ENCODE measurements at regions not wholly inside any gene's neighbourhood (a gene's known extent, or its start where the extent isn't known, plus 50 kb on each side); places are given as distances from the start of the nearest gene placed in this dataset.

DNA sequence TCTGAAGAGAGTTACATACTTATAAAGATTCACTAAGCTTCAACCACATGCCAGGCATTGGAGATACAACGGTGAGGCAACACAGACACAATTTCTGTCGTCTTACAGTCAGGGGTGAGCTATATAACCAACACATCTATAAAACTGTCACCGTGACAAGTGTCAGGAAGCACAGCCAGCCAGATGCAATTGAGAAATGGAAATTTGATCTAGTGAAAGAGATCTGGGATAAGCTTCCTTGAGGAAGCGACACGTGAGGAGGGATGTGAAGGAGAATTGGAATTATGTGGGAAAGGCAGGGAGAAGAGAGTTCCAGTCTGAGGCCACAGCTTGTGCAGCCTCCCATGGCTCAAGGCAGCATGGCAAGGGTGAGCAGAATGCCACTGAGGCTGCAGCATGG, 50.9 kb upstream of the ZNF354B start:
- ChIA-PET CTCF (interaction anchor here (1.3 kb wide), 1 partner anchor 56 kb away, joined by 3 read pairs; no protein-coding TSS in a partner anchor), POLR2A (no interaction called here)
- TF ChIP-seq, protein P1, sequence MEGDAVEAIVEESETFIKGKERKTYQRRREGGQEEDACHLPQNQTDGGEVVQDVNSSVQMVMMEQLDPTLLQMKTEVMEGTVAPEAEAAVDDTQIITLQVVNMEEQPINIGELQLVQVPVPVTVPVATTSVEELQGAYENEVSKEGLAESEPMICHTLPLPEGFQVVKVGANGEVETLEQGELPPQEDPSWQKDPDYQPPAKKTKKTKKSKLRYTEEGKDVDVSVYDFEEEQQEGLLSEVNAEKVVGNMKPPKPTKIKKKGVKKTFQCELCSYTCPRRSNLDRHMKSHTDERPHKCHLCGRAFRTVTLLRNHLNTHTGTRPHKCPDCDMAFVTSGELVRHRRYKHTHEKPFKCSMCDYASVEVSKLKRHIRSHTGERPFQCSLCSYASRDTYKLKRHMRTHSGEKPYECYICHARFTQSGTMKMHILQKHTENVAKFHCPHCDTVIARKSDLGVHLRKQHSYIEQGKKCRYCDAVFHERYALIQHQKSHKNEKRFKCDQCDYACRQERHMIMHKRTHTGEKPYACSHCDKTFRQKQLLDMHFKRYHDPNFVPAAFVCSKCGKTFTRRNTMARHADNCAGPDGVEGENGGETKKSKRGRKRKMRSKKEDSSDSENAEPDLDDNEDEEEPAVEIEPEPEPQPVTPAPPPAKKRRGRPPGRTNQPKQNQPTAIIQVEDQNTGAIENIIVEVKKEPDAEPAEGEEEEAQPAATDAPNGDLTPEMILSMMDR (IDR thresholded peaks at IDR 0.05; ENCODE audit: control extremely low read depth, extremely low read depth, low read depth, missing control alignments) = no peak
- no peak for DNase-seq (ENCODE audit: extremely low spot score)

DNA sequence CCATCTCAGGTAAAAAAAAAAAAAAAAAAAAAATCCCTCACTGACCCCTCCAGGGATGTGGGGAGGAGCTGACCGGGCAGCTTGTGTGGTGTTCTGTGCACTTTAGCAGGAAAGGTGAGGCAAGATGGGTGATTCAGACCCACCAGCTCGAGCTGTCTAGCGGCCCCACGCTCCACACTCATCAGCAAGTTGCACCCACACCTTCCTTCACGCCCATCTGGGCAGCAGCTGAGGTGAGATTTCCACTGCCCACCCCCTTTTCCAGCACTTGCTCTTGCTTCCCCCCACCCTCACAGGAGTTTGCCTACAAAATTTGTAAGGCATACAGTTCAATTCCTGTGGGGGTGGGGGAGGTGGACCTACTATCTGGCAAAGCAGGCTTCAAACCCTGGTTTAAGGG, 58.7 kb upstream of the ZNF354B start:
- POLR2A ChIA-PET = no interaction called here
- CTCF ChIA-PET = no interaction called here
- TF ChIP-seq, protein P1 (IDR thresholded peaks at IDR 0.05; ENCODE audit: control extremely low read depth, extremely low read depth, low read depth, missing control alignments) = no peak
- no peak for DNase-seq (ENCODE audit: extremely low spot score)

DNA sequence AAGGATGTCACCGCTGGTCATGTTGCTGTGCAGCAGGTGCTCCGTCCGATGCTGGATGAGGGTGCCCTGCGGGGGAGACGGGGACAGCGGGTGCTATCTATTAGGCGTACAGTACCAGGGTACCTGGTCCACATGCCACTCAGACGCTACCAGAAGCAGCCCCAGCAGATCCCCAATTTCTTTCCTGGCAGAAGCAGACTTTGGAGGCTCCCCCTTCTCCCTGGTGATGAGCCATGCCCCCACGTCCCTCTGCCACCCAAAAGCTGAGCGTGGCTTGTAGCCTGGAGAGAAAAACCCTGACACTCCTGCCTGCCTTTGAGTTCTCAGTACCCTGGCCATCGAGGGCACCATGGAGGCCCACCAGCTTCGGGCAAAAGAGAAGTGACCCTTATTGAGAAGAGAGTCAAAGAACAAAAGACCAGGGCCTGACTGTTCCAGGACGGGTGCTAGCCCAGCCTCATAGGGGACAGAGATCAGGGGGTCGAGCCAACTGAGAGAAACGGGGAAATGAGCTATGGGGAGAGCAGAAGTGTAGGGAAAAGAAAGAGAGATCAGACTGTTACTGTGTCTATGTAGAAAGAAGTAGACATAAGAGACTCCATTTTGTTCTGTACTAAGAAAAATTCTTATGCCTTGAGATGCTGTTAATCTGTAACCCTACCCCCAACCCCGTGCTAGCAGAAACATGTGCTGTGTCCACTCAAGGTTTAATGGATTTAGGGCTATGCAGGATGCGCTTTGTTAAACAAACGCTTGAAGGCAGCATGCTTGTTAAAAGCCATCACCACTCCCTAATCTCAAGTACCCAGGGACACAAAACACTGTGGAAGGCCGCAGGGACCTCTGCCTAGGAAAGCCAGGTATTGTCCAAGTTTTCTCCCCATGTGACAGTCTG, 62.0 kb upstream of the ZNF354B start:
- TF ChIP-seq, protein P1 (IDR thresholded peaks at IDR 0.05; ENCODE audit: control extremely low read depth, extremely low read depth, low read depth, missing control alignments) = no peak

DNA sequence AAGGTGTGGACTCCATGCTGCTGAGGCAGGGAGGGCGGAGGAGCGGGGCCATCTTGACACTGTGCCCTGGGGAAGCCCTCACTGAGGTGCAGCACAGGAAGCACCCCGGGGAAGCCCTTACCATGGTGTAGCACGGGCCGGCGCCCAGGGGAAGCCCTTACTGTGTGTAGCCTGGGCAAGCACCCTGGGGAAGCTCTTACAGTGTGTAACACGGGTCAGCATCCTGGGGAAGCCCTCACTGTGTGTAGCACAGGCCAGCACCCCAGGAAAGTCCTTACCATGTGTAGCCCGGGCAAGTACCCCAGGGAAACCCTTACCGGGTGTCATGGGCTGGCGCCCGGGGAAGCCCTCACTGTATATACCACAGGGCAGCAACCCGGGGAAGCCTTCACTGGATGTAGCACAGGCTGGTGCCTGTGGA, 62.6 kb upstream of the ZNF354B start:
- POLR2A ChIA-PET = no interaction called here
- TF ChIP-seq, protein P1 (IDR thresholded peaks at IDR 0.05; ENCODE audit: control extremely low read depth, extremely low read depth, low read depth, missing control alignments) = no peak

More for the DNA sequence above, 62.0 kb upstream of the ZNF354B start:
- DNase-seq (ENCODE audit: extremely low spot score) = no peak
- POLR2A ChIA-PET = no interaction called here
- CTCF ChIA-PET = no interaction called here

DNA sequence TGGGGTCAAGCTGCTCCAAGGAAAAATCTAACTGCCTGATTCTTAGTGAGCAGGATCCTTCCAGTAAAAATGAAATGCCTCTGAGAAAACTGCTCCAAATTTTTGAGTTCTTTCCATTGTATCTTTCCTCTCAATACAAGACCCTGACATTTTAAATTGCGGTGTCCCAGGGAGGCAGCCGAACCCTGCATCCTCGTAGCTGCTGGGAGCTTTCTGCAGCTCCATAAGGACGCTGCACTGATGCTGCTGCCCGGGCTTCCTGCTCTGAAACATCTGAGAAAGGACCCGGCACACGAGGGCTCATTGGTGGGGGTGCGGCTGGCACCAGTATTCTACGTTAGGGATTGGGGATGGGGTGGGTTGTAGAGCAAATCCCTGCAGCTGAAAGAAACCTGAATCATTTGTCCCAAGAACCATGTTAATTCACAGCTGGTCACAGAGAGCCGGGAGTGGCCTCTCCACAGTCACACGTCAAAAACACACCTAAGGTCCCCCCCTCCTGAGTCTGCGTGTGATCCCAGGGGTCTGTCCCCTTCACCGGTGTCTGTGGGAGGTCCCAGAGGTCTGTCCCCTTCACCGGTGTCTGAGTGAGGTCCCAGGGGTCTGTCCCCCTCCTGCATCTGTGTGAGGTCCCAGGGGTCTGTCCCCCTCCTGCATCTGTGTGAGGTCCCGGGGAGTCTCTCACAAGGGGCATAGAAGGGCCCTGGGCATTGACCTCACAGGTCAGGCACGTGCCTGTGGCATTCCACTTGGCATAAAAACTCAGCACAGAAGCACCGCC, 63.4 kb upstream of the ZNF354B start:
- no peak for DNase-seq (ENCODE audit: extremely low spot score)
- TF ChIP-seq, protein P1 (IDR thresholded peaks at IDR 0.05; ENCODE audit: control extremely low read depth, extremely low read depth, low read depth, missing control alignments) = no peak
- CTCF ChIA-PET = no interaction called here

More for the DNA sequence above, 62.6 kb upstream of the ZNF354B start:
- no peak for DNase-seq (ENCODE audit: extremely low spot score)
- CTCF ChIA-PET = no interaction called here

DNA sequence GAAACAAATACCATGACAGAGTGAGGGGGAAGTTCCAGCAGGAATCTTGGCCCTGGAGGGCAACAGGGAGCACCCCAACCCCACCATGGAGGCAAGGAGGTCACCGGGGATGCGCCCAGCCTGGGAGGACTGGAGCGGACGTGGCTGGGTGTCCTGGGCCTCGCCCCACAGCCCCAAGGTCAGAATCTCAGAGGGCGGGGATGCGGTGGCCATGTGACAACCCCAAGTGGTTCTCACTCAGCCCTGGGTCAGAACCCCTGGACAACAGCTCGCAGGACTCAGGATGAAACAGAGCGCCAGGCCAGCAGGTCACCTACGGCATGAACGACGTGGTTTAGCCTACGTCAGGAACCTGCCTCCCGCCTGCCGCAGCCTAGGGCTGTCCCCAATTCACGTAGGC, 64.0 kb upstream of the ZNF354A start:
- ChIA-PET CTCF (no interaction called here), POLR2A (no interaction called here)
- no peak for DNase-seq (ENCODE audit: extremely low spot score)
- TF ChIP-seq, protein P1 (IDR thresholded peaks at IDR 0.05; ENCODE audit: control extremely low read depth, extremely low read depth, low read depth, missing control alignments) = no peak

More for the DNA sequence above, 63.4 kb upstream of the ZNF354B start:
- POLR2A ChIA-PET = no interaction called here
